ENCODE measurements at regions not wholly inside any gene's neighbourhood (a gene's known extent, or its start where the extent isn't known, plus 50 kb on each side); places are given as distances from the start of the nearest gene placed in this dataset.

- no peak for TF ChIP-seq CTCF (conservative IDR thresholded peaks at IDR 0.05; ENCODE audit: low read length)
- TF ChIP-seq EZH2phosphoT487 (IDR thresholded peaks at IDR 0.05; ENCODE audit: borderline replicate concordance), result no peak
Measured at GRCh38 chr1:238830036-238830611, 556.2 kb upstream of the CHRM3 start.
